ENCODE measurements at regions not wholly inside any gene's neighbourhood (a gene's known extent, or its start where the extent isn't known, plus 50 kb on each side); places are given as distances from the start of the nearest gene placed in this dataset.

- no peak for DNase-seq (ENCODE audit: low spot score)
Measured at GRCh38 chr6:132096245-132096644, 145.1 kb upstream of the CCN2 start.

DNA sequence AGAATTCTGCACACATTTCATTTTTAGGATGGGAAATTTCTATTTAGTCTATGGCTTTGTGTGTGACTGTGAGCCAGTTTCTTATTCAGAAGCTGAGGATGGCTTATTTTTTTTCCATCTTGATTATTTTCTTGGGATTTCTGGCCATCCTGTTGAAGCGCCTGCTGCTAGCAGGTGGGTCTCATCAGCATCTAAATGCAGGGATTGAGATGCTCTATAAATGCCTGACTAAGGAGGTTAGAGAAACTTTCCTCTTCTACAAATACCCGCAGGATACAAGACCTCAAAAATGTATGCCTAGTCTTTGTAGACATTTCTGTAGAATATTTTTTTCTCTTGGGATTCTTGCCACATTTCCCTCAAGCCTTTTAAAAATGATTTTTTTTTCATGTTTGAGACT, 138.0 kb upstream of the CCN2 start:
- DNase-seq (ENCODE audit: low spot score) = no peak

DNA sequence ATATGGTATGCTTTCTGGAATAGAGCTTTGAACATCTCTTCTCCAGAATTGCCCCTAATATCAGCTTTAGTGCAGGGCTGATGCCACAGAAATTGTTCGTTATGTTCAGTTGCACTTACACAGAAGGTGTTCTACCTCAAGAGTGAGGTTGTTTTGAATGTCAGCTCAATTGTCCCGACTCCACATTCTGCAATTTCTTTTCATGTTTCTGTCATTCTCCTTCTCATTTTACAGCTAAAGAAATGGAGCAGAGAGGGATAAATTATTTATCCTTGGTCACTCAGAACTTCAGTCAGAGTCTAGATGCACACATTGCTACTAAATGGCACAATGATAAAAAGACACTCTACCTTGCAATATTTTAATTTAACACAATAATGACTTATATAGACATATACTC, 137.0 kb upstream of the CCN2 start:
- DNase-seq (ENCODE audit: low spot score) = no peak

DNA sequence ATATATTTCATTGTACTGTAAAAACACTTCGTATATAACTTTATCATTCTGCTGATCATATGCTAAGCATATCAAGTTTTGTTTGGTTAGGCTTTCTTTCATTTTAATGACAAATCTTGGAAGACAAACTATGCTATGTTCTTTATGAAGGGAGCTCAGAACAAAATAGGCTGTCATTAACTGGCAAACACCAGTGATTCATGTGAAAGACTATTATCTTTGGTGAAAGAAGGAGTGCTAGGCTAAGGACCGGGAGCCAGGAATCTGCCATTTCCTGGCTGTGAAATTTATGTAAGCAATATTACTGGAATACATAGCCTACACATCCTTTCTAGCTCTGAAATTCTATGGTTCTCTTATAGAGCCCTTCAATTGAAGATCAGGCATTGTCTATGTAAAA, 136.2 kb upstream of the CCN2 start:
- DNase-seq (ENCODE audit: low spot score) = peak; percentile 40

DNA sequence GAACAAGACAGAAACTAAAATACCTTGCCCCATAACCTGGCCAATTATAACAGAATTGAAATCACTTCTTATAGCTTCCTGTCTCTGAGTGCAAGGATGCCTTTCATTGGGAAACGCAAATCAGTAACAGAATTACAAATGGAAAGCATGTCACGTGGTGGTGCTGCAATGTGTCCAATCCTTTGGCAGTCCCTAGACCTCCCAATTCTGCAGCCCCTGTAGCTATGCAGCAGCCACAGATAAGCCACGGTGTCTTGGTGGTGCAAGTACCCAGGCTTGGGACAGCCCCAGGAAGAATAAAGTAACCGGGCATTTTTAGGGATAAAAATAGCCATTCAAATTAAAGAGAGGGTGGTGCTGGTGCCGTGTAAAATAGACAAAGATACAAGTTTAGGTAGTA, 134.6 kb upstream of the CCN2 start:
- no peak for DNase-seq (ENCODE audit: low spot score)

DNA sequence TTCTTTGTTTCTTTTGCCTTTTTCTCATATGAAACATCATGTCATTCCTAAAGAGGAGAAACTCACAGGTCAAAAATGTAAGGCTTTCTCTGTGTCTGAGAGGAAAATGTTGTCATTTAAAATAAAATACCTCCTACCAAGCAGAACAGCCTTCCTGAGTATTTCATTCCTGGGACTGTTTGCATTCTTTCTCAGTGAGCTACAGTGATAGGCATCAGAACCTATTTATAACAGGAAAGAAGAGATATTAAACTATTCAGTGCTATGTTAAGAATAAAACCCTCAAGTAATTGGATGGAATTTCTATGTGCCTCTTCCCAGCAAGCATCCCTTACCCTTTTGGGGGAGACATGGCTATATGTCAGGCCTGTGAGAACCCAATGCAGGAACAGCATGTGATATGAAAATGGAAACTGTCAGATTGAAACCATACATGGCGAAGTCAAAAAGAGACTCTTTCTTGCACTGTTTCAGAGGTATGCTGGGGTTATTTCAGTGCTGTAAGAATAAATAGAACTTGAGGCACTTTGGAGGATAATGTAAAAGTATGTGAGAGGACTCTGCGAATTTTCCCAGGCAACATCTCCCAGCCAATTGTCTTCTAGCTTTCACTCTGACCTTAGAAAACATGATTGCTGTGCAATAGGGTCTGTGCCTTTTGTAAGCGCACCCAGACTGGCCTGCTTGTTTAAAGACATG, 133.8 kb upstream of the CCN2 start:
- peak; percentile 13 for DNase-seq (ENCODE audit: low spot score)

- DNase-seq (ENCODE audit: low spot score) = no peak
Measured at GRCh38 chr6:132082421-132082820, 131.2 kb upstream of the CCN2 start.

GRCh38 chr6:132081338-132081737, 130.2 kb upstream of the CCN2 start:
- DNase-seq (ENCODE audit: low spot score) = no peak

GRCh38 chr6:132079286-132079685, 128.1 kb upstream of the CCN2 start:
- DNase-seq (ENCODE audit: low spot score) = no peak

DNA sequence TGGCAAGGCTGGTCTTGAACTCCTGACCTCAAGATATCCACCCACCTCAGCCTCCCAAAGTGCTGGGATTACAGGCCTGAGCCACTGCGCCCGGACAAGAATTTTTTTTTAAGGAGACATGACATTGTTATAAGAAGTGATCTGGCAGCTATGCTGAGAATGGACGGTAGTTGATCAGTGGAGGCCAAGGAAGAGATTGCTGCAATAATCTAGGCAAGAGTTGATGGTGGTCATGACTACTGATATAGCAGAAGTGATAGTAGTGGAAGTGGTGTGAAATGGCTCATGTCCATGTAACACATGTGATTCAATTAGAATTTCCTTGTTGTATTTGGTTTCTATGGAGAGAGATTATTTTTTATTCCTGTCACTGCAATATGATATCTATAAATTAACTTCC, 125.3 kb upstream of the CCN2 start:
- DNase-seq (ENCODE audit: low spot score) = no peak

- no peak for DNase-seq (ENCODE audit: low spot score)
Measured at GRCh38 chr6:132072831-132073230, 121.7 kb upstream of the CCN2 start.

GRCh38 chr6:132072271-132072670, 121.1 kb upstream of the CCN2 start:
- no peak for DNase-seq (ENCODE audit: low spot score)

GRCh38 chr6:132070356-132070755, 119.2 kb upstream of the CCN2 start:
- no peak for DNase-seq (ENCODE audit: low spot score)

GRCh38 chr6:132068766-132069165, 117.6 kb upstream of the CCN2 start:
- no peak for DNase-seq (ENCODE audit: low spot score)

DNA sequence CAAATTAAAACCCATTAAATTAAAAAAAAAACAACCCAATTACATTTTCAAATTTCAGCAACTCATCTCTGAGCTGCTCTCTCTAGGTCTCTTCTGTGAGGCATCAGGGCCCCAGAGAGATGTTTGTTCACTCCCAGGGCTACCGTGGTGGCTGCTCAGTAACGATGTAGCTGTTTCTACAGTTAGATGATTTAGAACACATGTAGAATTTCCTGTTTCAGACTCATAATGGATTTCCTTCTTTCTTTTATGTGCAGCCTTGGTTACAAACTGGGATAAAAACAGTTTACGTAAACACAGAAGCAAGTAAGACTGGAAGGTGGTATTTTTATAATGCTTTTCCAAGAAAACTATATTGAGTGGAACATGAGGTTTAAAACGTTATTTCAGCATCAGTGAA, 116.1 kb upstream of the CCN2 start:
- no peak for DNase-seq (ENCODE audit: low spot score)

GRCh38 chr6:132065556-132065955, 114.4 kb upstream of the CCN2 start:
- DNase-seq (ENCODE audit: low spot score) = no peak

DNA sequence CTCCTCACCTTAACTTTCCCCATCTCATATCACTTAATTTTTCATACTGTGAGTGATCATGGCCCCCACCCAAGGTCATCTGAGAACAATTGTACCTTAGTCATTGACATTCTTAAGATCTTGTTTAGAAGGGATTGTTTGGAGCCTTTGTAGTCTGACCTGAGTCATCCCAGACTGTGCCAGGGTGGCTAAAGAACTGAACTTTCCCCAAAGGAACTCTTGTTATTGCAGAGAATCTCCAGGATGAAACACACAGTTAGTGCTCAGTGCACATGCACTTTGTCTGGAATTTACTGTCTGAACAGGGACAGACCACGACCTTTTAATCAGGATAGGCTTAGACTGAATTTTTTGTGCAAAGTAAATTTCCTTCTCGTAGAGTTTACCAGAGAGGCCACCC, 112.6 kb upstream of the CCN2 start:
- DNase-seq (ENCODE audit: low spot score) = peak; percentile 76

- no peak for DNase-seq (ENCODE audit: low spot score)
Measured at GRCh38 chr6:132063204-132063603, 112.0 kb upstream of the CCN2 start.

DNA sequence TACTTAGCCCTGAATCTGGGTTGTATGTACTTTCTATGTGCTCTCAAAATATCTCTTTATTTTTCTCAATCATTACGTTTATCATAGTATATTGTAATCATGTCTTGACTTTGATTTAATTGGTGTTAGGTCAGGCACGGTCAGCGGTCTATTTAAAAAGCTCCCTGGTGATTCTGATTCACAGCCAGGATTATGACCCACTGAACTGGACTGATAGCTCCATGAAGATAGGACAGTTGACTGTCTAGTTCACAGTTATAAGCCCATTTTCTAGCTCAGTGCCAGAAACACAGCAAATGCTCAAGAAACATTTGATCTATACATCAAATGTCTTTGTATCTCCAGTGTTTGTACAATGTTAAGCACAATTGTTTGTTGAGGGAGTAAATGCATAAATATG, 111.5 kb upstream of the CCN2 start:
- DNase-seq (ENCODE audit: low spot score) = no peak

GRCh38 chr6:132061381-132061780, 110.2 kb upstream of the CCN2 start:
- DNase-seq (ENCODE audit: low spot score) = peak; percentile 56

DNA sequence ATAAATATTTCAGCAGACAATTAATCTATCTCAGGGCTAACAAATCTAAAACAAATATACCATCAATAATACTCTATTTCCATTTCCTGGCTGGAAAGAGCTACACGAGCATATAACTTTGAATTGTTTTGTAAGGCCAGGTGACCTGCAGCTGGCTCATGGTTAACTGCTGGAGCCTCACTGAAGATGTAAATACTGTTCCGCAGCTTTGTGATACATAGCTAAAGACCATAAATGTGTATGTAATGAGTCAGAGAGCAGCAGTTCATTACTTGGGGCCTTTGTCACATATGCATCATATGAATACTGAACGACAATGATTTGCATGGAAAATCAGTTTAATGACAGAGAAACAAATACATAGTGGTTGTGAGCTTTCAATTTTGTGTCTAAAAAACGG, 109.4 kb upstream of the CCN2 start:
- DNase-seq (ENCODE audit: low spot score) = peak; percentile 30

- DNase-seq (ENCODE audit: low spot score) = no peak
Measured at GRCh38 chr6:132058975-132059374, 107.8 kb upstream of the CCN2 start.

DNA sequence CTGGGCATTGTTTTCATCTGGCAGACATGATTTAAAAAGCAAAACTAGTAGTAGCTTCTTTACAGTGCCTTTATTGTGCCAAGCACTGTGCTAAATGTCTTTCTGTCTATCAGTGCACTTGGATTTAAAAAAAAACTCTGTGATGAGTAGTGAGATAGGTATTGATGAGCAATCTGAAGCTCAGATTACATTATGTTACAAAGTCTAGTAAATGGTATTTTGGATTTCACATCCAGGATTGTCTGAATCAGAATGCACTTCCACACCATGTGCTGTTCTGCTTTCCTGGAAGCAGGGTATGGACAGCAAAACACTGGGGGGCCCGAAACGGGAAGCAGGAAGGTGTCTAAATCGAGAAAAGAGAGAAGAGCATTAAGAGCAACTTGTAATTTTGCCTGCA, 103.4 kb upstream of the CCN2 start:
- DNase-seq (ENCODE audit: low spot score) = no peak

DNA sequence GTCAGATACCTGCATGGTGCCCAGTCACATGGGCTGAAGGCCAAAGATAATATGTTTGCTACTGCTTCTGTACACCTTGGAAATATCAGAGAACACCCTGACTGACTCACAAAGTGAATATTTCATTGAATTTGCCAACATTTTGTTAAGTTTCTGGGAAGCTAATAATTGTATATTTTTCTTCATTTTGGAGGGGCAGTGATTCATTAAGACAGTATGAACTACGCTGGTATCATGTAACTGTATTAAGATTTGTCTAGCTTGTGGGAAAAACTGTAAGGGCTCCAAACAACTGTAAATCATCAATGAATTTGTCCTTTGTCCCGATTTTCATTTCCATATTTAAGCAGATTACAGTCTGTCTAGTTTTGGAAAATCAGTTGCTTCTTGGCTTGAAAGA, 102.3 kb upstream of the CCN2 start:
- no peak for DNase-seq (ENCODE audit: low spot score)

GRCh38 chr6:132052096-132052495, 100.9 kb upstream of the CCN2 start:
- no peak for DNase-seq (ENCODE audit: low spot score)

Data from COLO829 (cell line).